ENCODE measurements at regions not wholly inside any gene's neighbourhood (a gene's known extent, or its start where the extent isn't known, plus 50 kb on each side); places are given as distances from the start of the nearest gene placed in this dataset.

GRCh38 chr13:63512095-63512494, 2096.4 kb upstream of the PCDH20 start:
- no peak for TF ChIP-seq CTCF (conservative IDR thresholded peaks at IDR 0.05)
- no peak overlapping the region for H2BK20ac ChIP-seq (ENCODE audit: low read depth, low read length, poor library complexity, severe bottlenecking)
- no peaks in the 10 kb centered on the region for H3K4me1 ChIP-seq (ENCODE audit: insufficient read depth, low read length)
- no peaks in the 10 kb centered on the region for H3K36me3 Mint-ChIP-seq (ENCODE audit: insufficient read depth in 1 of 3, low read depth in 3 of 3)
- H3K23me2 ChIP-seq (ENCODE audit: insufficient read length, low read depth, low read length, poor library complexity, severe bottlenecking), result no peaks in the 10 kb centered on the region
- H2AFZ ChIP-seq (ENCODE audit: low read length), result no peak overlapping the region
- H3K9ac ChIP-seq (ENCODE audit: extremely low read depth, insufficient read length, low read length), result no peak overlapping the region
- H3K4me3 Mint-ChIP-seq, result no peak overlapping the region
- H2BK5ac ChIP-seq (ENCODE audit: insufficient read length, low read length), result no peak overlapping the region
- no peak overlapping the region for H2AK5ac ChIP-seq (ENCODE audit: insufficient read length, low read length)
- no peak overlapping the region for H4K5ac ChIP-seq (ENCODE audit: insufficient read length, low read depth, low read length)
- no peak overlapping the region for H3K27ac Mint-ChIP-seq
- H3K27me3 ChIP-seq (ENCODE audit: insufficient read depth, low read length), result no peaks in the 10 kb centered on the region
- DNase-seq, result no peak
- H2BK120ac ChIP-seq (ENCODE audit: low read depth, low read length, poor library complexity, severe bottlenecking), result no peak overlapping the region
- no peak overlapping the region for H2BK15ac ChIP-seq (ENCODE audit: low read depth, low read length)
- no peak overlapping the region for H3K23ac ChIP-seq (ENCODE audit: insufficient read length, low read depth, low read length)
- no peak overlapping the region for H4K91ac ChIP-seq (ENCODE audit: insufficient read length, low read depth, low read length)
- no peaks in the 10 kb centered on the region; a peak in 1 of 5 replicates for H3K9me3 Mint-ChIP-seq
- H3K27me3 Mint-ChIP-seq (ENCODE audit: low read depth), result no peaks in the 10 kb centered on the region
- H3K9me3 ChIP-seq (ENCODE audit: control insufficient read depth, low read depth, low read length), result no peaks in the 10 kb centered on the region
- no peak overlapping the region for H2BK12ac ChIP-seq (ENCODE audit: insufficient read length, low read depth, low read length)
- H3K18ac ChIP-seq (ENCODE audit: insufficient read length, low read depth, low read length), result no peak overlapping the region
- no peak overlapping the region for H3K4me2 ChIP-seq (ENCODE audit: insufficient read depth, insufficient read length, low read length)
- no peak overlapping the region for H3K4ac ChIP-seq (ENCODE audit: low read depth, low read length)
- no peak overlapping the region for H3K27ac ChIP-seq (ENCODE audit: insufficient read length, low read depth, low read length)
- H4K20me1 ChIP-seq (ENCODE audit: control insufficient read depth, insufficient read depth, insufficient read length), result no peaks in the 10 kb centered on the region
- H3T11ph ChIP-seq (ENCODE audit: low read length), result no peak overlapping the region
- no peak overlapping the region for H3K56ac ChIP-seq (ENCODE audit: insufficient read length, low read depth, low read length)
- H4K8ac ChIP-seq (replicated peaks; ENCODE audit: insufficient read length, low read depth, low read length), result no peak overlapping the region
- no peaks in the 10 kb centered on the region for H3K79me1 ChIP-seq (ENCODE audit: insufficient read depth, low read depth, low read length, poor library complexity, severe bottlenecking)
- no CpG with 5 or more reads among the region's 8 CpGs for WGBS (ENCODE audit: extremely low coverage, insufficient read length, low lambda C conversion rate)
- H3K14ac ChIP-seq (ENCODE audit: insufficient read depth, low read length), result no peak overlapping the region
- no peaks in the 10 kb centered on the region for H3K4me1 Mint-ChIP-seq
- H3K79me2 ChIP-seq (ENCODE audit: insufficient read depth, low read length), result no peaks in the 10 kb centered on the region
